DMS 273 (cell line): ENCODE measurements at regions not wholly inside any gene's neighbourhood (a gene's known extent, or its start where the extent isn't known, plus 50 kb on each side); places are given as distances from the start of the nearest gene placed in this dataset.

Experiments
- DNase-seq: peaks from one replicate; lab custom pipeline; 2025; ENCODE audit not compliant: unreplicated experiment; lab: John Stamatoyannopoulos, UW

- DNase-seq, result peak; percentile 5
These were observed 242.6 kb upstream of the RGMA start for GRCh38 chr15:93331545-93332167.

- DNase-seq, result no peak
These were observed 242.0 kb upstream of the RGMA start for GRCh38 chr15:93330912-93331544.

- DNase-seq, result no peak
These were observed 238.4 kb upstream of the RGMA start for GRCh38 chr15:93327364-93327763.

GRCh38 chr15:93324186-93324975, 235.4 kb upstream of the RGMA start:
- no peak for DNase-seq

- DNase-seq, result no peak
These were observed 232.9 kb upstream of the RGMA start for GRCh38 chr15:93321881-93322282.

GRCh38 chr15:93319121-93319814, 230.3 kb upstream of the RGMA start:
- DNase-seq, result no peak

GRCh38 chr15:93317772-93318171, 228.8 kb upstream of the RGMA start:
- DNase-seq, result no peak

- no peak for DNase-seq
These were observed 225.2 kb upstream of the RGMA start for GRCh38 chr15:93314245-93314644.

GRCh38 chr15:93312891-93313486, 224.0 kb upstream of the RGMA start:
- no peak for DNase-seq

GRCh38 chr15:93311620-93312019, 222.6 kb upstream of the RGMA start:
- no peak for DNase-seq

GRCh38 chr15:93308026-93308690, 219.1 kb upstream of the RGMA start:
- DNase-seq, result no peak

GRCh38 chr15:93307513-93307912, 218.5 kb upstream of the RGMA start:
- DNase-seq, result no peak

GRCh38 chr15:93305306-93305705, 216.3 kb upstream of the RGMA start:
- no peak for DNase-seq

GRCh38 chr15:93302080-93302765, 213.2 kb upstream of the RGMA start:
- DNase-seq, result no peak

- DNase-seq, result no peak
These were observed 211.8 kb upstream of the RGMA start for GRCh38 chr15:93300796-93301195.

- DNase-seq, result no peak
These were observed 210.7 kb upstream of the RGMA start for GRCh38 chr15:93299675-93300074.

GRCh38 chr15:93298901-93299300, 209.9 kb upstream of the RGMA start:
- DNase-seq, result peak; percentile 7

- no peak for DNase-seq
These were observed 207.9 kb upstream of the RGMA start for GRCh38 chr15:93296759-93297500.

GRCh38 chr15:93294896-93295295, 205.9 kb upstream of the RGMA start:
- no peak for DNase-seq
